ENCODE measurements at regions not wholly inside any gene's neighbourhood (a gene's known extent, or its start where the extent isn't known, plus 50 kb on each side); places are given as distances from the start of the nearest gene placed in this dataset.

DNA sequence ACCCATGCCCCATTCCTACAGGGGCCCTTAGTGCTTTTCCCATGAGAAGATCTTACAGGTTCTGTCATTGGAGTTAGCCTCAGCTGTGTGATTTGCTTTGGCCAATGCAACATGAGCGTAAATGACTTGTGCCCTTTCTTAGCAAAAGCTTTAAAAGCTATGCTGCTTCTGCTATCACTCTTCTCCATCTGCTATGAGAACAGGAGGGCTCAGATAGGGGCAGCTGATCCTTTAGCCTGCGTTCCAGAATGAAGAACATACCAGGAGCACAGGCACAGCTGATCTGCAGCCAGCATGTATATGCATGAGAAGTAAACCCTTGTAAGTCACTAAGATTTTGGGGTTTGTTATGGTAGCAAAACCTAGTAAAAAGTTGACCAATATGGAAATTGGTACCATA lies 218.2 kb downstream of the SH2D4B start:
- TF ChIP-seq POLR2AphosphoS5 (IDR thresholded peaks at IDR 0.05; ENCODE audit: low read depth), result no peak
- TF ChIP-seq, protein P1, sequence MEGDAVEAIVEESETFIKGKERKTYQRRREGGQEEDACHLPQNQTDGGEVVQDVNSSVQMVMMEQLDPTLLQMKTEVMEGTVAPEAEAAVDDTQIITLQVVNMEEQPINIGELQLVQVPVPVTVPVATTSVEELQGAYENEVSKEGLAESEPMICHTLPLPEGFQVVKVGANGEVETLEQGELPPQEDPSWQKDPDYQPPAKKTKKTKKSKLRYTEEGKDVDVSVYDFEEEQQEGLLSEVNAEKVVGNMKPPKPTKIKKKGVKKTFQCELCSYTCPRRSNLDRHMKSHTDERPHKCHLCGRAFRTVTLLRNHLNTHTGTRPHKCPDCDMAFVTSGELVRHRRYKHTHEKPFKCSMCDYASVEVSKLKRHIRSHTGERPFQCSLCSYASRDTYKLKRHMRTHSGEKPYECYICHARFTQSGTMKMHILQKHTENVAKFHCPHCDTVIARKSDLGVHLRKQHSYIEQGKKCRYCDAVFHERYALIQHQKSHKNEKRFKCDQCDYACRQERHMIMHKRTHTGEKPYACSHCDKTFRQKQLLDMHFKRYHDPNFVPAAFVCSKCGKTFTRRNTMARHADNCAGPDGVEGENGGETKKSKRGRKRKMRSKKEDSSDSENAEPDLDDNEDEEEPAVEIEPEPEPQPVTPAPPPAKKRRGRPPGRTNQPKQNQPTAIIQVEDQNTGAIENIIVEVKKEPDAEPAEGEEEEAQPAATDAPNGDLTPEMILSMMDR (IDR thresholded peaks at IDR 0.05; ENCODE audit: insufficient read depth, low read length), result no peak
- TF ChIP-seq, protein P2, sequence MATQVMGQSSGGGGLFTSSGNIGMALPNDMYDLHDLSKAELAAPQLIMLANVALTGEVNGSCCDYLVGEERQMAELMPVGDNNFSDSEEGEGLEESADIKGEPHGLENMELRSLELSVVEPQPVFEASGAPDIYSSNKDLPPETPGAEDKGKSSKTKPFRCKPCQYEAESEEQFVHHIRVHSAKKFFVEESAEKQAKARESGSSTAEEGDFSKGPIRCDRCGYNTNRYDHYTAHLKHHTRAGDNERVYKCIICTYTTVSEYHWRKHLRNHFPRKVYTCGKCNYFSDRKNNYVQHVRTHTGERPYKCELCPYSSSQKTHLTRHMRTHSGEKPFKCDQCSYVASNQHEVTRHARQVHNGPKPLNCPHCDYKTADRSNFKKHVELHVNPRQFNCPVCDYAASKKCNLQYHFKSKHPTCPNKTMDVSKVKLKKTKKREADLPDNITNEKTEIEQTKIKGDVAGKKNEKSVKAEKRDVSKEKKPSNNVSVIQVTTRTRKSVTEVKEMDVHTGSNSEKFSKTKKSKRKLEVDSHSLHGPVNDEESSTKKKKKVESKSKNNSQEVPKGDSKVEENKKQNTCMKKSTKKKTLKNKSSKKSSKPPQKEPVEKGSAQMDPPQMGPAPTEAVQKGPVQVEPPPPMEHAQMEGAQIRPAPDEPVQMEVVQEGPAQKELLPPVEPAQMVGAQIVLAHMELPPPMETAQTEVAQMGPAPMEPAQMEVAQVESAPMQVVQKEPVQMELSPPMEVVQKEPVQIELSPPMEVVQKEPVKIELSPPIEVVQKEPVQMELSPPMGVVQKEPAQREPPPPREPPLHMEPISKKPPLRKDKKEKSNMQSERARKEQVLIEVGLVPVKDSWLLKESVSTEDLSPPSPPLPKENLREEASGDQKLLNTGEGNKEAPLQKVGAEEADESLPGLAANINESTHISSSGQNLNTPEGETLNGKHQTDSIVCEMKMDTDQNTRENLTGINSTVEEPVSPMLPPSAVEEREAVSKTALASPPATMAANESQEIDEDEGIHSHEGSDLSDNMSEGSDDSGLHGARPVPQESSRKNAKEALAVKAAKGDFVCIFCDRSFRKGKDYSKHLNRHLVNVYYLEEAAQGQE (IDR thresholded peaks at IDR 0.05; ENCODE audit: insufficient replicate concordance, low read depth), result no peak
- no peak for TF ChIP-seq GABPA (IDR thresholded peaks at IDR 0.05; ENCODE audit: low read depth)

Measured in HL-60 (cell line).